ENCODE measurements at regions not wholly inside any gene's neighbourhood (a gene's known extent, or its start where the extent isn't known, plus 50 kb on each side); places are given as distances from the start of the nearest gene placed in this dataset.

DNA sequence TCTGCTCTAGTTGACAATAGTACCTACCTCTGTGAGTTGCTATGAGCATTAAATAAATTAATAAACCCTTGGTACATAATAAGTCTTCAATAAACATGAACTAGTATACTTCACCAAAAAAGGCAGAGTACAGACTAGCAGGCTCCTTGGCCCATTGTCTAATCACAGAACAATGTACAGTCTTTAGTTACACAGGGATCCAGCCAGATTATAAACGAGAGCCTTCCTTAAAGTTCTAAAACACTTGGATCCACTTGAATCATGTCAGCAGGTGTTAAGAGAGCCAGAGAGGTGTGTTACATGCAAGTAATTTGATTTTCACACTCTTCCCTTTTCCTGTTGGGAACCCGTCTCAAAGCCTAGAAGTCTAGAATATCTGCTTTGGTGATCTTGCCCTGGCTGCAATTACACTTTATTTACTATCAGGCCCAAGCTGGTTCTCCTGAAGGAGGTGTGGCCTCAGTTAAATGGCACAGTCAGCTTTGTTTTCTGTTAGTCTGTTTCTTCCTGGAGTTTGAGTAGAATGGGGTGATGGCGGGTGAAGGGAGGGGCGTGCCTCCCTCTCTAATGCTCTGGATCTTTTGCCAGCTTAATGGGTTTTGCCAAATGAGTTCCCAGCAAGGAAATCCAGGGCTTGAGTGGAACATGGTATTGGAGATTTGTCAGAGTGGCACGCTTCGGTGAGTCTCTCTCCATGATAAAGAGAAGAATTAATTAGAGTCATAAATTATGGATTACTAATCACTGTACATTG, 570.9 kb upstream of the CAMK1G start:
- DNase-seq (ENCODE audit: low read depth in 2 of 2) = no peak

DNA sequence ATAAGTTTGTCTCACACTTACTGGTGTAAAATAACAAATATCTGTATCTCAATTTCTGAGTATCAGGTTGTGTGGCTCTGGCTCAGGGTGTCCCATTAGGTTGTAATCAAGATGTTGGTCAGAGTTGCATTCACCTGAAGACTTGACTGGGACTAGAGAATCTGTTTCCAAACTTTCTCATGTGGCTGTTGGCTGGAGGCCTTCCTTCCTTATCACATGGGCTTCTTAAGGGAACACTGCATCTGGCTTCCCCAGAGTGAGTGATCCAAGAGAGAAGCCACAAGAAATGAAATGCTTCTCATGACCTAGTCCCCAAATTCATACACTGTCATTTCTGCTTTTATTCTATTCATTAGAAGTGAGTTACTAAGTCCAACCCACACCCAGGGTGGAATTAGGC, 568.4 kb upstream of the CAMK1G start:
- DNase-seq (ENCODE audit: low read depth in 2 of 2) = no peak

DNA sequence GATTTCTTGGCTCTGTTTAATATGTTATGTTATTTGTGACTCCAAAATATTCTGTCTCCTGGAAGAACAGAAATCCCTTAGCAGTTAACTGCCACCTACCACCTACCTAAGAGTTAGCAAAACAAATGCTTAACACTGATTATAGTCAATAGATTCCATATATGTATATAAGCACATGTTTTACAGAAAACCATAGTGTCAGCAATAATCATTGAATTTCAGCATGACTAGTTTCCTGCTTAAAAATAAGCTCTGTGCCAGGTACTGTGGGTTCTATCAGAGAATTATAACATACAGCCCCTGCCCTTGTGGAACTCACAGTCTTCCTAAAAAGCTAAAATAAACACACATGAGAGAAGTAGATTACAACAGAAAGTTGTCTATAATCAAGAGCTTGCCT, 561.9 kb upstream of the CAMK1G start:
- DNase-seq (ENCODE audit: low read depth in 2 of 2) = no peak

DNA sequence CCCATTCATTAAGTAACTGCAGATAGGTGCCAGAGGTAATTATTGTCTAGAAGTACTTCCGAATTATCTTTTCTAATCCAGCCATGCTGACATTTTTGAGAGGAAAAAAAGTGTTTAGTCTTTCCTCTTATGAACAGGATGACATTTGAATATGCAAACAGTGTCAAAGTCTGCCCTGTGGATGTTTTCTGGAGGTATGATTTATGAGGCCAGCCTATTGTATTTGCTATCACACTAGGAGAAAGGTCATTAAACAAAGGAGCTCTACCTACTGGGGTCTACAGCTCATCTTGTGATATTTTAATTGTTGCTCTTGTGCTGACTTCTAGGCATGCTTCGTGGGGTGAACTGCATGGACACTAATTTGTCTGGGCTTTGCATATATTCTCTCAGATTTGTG, 559.7 kb upstream of the CAMK1G start:
- no peak for DNase-seq (ENCODE audit: low read depth in 2 of 2)

DNA sequence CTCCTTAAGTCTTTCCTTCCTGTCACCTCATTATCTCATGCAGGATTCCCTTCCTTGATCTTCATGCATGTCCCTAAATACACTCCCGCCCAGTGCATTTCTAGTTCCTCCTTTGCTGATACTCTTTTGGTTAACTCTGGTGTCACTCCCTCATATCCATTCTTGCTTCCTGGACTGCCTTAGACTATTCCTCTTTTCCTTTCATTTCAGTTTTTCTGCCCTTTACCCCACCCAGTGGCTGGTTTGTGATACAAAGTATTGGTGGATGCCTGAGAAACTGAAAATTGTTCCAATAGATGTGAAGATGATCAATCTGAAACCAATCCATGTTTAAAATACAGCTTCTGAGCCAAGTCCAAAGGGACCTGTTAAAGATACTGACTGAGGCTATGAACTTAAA, 553.8 kb upstream of the CAMK1G start:
- no peak for DNase-seq (ENCODE audit: low read depth in 2 of 2)

DNA sequence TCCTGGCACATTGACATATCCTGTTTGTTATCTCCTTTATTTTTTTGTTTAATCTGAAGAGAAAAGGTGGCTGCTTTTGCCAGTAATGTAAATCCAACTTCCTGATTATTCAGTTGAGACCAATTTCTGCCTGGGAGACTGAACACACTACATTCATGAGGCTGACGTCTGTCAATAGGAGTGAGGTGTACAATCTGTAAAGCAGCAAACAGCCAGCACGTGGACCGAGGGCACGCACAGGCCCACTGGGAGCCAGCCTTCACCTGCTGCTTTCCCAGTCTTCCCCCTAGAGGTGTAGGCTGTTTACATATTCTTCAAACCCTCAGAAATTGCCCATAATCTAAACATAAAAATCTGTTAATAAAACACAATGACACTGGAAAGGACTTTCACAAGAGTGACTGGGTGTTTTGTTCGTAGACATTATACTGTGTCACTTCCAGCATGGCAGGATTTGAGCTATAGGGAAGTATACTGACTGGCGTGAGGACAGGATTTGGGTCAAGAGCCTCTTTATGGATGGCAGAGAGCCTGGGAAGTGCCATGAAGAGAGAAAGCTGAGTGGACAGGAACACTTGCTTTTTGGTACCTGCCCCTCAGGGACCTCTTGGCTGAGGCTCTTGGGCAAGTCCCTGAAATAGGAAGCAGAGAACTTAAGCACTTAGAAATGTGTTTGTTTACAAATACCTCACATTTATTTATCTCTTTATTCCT, 552.9 kb upstream of the CAMK1G start:
- DNase-seq (ENCODE audit: low read depth in 2 of 2) = no peak

DNA sequence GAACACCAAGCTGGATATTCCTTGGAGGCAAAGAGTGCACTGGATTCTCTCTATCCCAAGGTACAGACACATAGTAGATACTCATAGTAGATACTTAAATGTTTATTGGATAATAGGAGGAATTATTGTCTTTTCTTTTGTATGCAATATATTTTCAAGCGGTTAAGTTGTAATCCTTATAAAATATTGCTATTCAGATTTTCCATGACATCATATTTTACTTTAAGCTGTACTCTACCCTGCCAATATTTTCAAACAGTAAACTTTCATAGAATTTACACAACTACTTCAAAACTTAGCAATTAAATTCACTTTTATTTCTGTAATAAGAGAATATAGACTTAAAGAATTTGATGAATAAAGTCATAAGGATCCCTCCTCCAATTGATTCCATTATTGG, 546.5 kb upstream of the CAMK1G start:
- DNase-seq (ENCODE audit: low read depth in 2 of 2) = no peak

DNA sequence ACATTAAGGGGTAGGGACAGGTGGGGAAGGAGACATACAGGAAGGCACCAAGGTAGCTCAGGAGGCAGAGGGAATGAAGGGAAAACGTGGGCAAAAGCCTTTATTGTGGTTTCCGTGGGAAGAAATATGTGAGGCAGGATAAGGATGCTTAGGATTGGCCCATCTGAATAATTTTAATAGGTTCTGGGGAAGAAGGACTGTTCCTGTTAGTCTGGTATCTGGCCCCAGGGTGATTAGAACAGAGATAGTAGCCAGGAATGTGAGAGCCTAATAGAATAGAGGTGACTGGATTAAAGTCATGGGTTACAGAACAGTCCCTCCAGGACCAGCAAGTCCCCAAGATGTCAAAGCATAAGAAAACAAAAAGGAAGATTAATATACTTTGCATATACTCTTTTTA, 545.2 kb upstream of the CAMK1G start:
- no peak for DNase-seq (ENCODE audit: low read depth in 2 of 2)

DNA sequence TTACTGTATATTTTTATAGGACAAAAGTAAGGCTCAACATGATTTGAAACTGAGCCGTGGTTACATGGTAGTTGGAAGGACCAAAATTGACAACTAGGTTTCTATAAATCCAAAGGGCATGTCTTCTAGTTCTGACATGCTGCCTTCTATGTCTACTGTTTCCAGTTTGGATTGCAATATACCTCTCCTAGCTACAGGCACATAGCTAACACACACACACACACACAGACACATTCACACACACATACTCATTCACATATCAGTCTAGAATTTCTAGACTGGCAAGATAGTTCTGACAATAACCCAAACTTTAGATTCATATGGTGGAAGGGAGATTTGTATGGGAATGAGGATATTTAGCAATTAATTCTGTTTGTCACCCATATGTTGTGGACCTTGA, 544.8 kb upstream of the CAMK1G start:
- DNase-seq (ENCODE audit: low read depth in 2 of 2) = no peak

DNA sequence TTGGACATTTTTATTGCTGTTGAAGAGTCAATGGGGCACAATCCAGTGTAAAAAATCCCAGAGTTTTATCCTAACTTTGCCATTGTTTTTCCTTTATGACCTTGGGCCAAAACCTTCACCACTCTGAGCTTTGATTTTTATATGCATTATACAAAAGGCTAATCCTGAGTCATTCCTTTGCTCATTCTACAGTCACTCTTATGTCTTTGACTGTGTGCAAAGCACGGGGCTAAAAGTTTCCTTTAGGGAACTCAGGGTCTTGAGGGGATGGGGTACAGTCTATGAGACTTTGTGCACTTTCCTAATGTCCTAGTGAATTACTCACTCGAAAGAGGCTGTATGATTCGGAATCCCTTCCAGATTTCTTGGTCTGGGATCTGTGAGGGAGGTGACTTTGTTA, 543.2 kb upstream of the CAMK1G start:
- no peak for DNase-seq (ENCODE audit: low read depth in 2 of 2)

DNA sequence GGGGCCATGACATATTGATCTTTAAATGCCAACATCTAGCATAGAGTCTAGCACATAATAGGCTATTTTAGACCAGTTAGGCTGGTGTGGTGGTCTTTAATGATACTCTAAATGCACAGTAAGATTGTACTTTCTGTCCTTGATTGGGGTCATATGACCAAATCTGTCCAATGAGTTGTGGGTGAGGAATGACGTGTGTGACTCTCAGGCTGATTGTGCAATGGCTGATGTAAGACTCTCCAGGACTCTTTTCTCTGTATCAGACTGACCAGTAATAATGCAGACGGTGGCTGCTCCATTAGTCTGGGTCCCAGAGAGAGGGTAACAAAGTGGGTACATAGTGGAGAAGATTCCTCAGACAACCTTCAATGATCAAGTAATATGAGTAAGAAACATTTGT, 541.6 kb upstream of the CAMK1G start:
- no peak for DNase-seq (ENCODE audit: low read depth in 2 of 2)

DNA sequence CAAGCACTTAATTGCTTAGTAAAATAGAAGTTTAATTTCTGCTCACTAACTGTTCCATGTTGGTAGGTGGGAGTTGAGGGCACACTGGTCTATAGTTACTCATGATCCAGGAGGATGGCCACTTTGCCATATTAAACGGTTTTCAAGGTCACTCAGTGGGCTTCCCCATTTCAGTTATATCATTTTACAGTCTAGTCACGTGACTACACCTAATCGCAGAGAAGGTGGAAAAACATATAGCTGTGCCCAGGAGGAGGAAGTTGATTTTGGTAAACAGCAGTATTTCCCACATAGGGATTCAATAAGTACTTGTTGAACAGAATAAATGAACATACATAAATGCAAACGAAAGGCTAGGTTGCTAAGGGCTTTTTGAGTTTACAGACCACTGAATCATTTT, 541.1 kb upstream of the CAMK1G start:
- DNase-seq (ENCODE audit: low read depth in 2 of 2) = no peak

DNA sequence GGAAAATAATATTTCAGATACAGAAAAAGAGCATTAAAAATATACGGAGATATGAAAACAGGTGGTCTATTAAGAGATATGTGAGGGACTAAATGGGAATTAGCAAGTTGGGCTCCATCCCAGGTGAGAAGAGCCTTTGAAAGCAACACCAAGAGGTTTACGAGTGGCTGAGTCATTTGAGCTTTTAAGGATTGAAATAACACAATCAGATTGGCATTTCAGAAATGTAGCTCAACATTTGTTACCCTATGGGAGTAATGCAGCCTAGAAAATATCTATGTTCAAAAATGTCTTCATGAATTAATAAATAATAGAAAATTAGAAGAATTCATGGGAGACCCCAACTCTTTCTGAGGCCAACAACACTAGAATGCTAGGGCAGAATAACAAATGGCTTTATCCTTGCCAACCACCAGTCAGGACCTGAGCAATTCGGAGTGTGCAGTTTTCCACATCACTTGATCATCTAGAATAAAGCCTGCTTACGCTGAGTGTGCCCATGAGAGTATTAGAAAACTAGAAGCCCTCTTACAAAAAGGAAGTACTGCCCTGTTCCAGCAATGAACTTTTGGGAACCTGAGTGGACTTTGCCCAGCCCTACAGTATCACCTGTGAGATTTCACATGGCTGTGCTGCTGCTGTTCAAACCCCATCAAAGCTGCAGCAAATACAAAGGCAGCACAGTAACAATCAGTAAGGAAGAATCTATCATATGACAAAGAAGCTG, 538.0 kb upstream of the CAMK1G start:
- DNase-seq (ENCODE audit: low read depth in 2 of 2) = no peak

DNA sequence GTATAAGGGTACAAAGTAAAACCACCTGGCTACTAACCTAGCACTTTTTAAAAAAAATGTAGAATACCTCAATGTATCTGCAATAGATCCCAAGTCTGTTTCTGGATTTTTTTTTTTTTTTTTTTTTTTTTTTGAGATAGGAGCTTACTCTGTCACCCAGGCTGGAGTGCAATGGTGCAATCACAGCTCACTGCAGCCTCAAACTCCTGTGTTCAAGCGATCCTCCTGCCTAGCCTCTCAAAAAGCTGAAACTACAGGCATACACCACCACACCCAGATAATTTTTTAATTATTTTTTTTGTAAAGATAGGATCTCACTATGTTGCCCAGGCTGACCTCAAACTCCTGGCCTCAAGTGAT, 537.5 kb upstream of the CAMK1G start:
- DNase-seq (ENCODE audit: low read depth in 2 of 2) = no peak

DNA sequence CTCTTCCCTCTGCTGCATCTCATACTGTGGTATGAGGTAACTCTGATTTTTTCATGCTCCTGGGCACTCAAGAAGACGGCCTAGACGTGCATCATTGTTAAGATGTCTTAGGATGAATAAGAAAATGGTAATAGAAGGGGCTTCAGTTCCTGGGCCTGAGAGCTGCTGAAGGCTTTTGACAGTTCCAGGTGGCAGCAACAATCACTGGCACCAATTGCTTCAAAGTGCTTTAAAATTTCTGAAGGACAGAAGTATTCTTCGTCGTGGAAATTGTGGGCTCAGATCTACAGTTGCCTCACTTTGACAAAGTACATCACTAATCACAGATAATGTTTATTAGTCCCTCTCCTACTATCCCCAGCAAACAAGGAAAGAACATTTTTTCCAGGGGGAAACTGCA, 536.6 kb upstream of the CAMK1G start:
- no peak for DNase-seq (ENCODE audit: low read depth in 2 of 2)

DNA sequence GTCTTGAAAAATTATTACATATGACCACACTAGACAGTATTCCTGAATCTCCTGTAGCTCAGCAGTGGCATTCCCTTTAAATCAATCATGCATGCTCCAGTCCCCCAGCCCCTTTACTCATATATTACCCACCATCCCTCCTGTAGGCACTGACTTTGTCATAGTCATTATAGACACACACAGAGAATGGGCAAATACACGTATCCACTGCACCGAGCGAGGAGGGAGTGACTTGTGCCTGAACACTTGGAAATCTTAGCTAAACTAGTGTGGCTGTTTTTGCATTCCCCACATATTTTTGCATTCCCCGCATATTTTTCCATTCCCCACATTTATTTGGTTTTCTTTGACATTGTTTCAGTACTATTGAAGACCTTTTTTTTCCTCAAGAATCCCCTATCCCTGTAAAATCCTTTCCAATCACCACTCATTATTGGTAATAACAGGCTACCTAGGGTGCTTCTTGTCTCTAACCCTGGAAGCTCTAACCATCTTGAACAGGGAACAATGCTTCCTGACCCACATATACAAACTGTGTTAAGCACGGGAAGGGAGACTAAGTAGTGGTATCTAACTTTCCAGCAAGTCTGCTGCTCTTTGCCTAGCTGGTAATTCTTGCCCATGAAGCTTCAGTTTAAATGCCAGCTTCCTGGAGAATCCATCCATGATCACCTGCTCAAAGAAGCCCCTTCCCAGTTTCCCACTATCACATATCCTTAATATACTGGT, 534.4 kb upstream of the CAMK1G start:
- DNase-seq (ENCODE audit: low read depth in 2 of 2) = no peak

DNA sequence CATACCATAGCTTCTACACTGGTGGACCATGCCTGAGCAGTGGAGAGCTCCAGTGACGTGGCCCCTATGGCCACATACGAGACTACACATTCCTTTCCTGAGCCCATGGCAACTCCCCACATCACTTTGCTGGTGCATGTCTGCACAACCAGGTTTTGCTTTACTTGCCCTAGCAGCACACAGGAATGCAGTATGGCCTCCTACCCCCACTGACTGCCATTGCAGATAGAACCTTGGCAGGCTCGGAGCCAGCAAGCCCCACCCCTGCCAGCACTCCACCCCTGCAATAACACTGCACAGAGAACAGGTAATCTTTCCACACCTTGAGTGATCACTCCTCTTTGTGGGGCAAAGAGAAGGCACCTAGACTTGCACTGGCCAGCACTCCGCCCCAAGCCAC, 531.9 kb upstream of the CAMK1G start:
- no peak for DNase-seq (ENCODE audit: low read depth in 2 of 2)

DNA sequence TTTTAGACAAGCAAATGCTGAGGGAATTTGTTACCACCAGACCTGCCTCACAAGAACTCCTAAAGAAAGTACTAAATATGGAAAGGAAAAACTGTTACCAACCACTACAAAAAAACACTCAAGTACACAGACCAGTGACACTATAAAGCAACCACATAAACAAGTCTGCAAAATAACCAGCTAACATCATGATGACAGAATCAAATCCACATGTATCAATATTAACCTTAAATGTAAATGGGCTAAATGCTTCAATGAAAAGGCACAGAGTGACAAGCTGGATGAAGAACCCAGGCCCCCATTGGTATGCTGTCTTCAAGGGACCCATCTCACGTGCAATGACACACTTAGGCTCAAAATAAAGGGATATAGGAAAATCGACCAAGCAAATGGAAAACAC, 529.9 kb upstream of the CAMK1G start:
- DNase-seq (ENCODE audit: low read depth in 2 of 2) = no peak

DNA sequence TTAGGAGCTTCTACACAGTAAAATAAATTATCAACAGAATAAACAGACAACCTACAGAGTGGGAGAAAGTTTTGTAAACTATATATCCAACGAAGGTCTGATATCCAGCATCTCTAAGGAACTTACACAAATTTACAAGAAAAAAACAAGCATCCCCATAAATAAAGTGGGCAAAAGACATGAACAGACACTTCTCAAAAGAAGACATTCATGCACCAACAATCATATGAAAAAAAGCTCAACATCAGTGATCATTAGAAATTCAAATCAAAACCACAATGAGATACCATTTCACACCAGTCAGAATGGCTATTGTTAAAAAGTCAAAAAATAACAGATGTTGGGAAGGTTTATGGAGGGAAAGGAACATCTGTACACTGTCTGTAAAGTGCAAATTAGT, 526.4 kb upstream of the CAMK1G start:
- no peak for DNase-seq (ENCODE audit: low read depth in 2 of 2)

DNA sequence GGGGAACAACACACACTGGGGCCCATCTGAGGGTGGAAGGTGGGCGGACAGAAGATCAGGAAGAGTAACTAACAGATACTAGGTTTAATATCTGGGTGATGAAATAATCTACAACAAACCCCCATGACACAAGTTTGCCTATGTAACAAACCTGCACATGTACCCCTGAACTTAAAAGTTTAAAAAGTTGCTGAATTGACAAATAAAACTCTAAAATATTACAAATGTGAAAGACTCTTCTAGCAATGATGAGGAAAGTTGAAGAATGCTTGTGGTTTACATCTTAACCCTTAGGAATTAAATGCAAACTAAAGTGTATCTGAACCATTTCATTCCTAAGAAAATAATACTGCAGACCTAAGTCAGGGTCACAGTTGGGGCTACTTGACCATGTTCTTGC, 525.6 kb upstream of the CAMK1G start:
- no peak for DNase-seq (ENCODE audit: low read depth in 2 of 2)

DNA sequence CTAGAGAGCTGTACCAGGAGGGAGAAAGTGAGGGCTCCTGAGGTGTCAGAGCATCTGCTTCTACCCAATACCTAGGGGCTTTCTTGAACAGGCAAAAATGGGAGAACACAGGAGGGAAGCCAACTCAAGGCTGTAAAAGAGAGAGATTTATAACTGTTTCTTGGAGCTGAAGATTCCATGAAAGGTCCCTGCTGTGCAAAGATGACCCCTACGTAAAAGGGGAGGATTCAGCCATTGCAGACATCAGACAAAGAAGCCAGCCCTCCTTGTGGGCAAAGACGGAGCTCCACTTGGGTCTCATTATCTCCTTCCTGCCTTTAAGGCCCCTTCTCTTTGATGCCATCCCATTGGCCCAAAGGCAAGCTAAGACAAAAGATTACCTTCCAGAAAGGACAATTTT, 524.1 kb upstream of the CAMK1G start:
- DNase-seq (ENCODE audit: low read depth in 2 of 2) = no peak

DNA sequence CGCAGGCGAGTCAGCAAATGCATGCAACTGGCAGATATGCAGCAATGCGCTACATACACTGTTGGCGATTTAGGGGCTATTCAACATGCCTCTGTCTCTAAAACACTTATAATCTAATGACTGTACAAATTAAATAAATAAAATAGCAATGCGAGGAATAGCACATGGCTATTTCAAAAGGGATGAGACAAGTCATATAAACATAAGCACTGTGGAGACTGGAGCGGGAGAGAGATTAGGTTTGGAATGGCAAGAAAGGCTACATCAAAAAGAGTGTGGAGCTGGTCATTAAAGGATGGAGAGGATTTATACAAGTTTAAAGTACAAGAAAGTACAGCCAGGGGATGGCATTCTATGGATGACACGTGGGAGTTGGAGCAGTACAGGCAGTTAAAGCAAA, 523.5 kb upstream of the CAMK1G start:
- no peak for DNase-seq (ENCODE audit: low read depth in 2 of 2)
